ENCODE measurements at regions not wholly inside any gene's neighbourhood (a gene's known extent, or its start where the extent isn't known, plus 50 kb on each side); places are given as distances from the start of the nearest gene placed in this dataset.

- H3K27ac ChIP-seq: no peak overlapping the region
- H3K4me3 ChIP-seq (ENCODE audit: low read depth, low read length): no peak overlapping the region
- H3K4me1 ChIP-seq: no peaks in the 10 kb centered on the region
Measured at GRCh38 chr15:70258369-70259027, 160.8 kb upstream of the TLE3 start.

GRCh38 chr15:70257573-70258248 is 160.0 kb upstream of the TLE3 start:
- H3K27ac ChIP-seq: no peak overlapping the region
- H3K4me2 ChIP-seq (ENCODE audit: low read length): no peak overlapping the region
- no peak overlapping the region for H2AFZ ChIP-seq
- H3K36me3 ChIP-seq (ENCODE audit: control insufficient read depth, insufficient read depth, low read length): no peaks in the 10 kb centered on the region
- no peaks in the 10 kb centered on the region for H3K9me3 ChIP-seq (ENCODE audit: control insufficient read depth, low read length)
- H3K79me2 ChIP-seq: no peaks in the 10 kb centered on the region
- H3K4me3 ChIP-seq (ENCODE audit: low read depth, low read length): no peak overlapping the region
- TF ChIP-seq CTCF (IDR thresholded peaks at IDR 0.05): no peak
- no peak overlapping the region for H3K9ac ChIP-seq
- H3K4me1 ChIP-seq: no peaks in the 10 kb centered on the region
- H3K27me3 ChIP-seq (ENCODE audit: control insufficient read depth, insufficient read depth, low read length): no peaks in the 10 kb centered on the region

More at GRCh38 chr15:70258369-70259027, 160.8 kb upstream of the TLE3 start:
- no peaks in the 10 kb centered on the region for H3K9me3 ChIP-seq (ENCODE audit: control insufficient read depth, low read length)
- no peak overlapping the region for H2AFZ ChIP-seq
- no peak overlapping the region for H3K9ac ChIP-seq
- no peaks in the 10 kb centered on the region for H3K79me2 ChIP-seq
- no peaks in the 10 kb centered on the region for H3K27me3 ChIP-seq (ENCODE audit: control insufficient read depth, insufficient read depth, low read length)
- H3K4me2 ChIP-seq (ENCODE audit: low read length): no peak overlapping the region
- no peak for TF ChIP-seq CTCF (IDR thresholded peaks at IDR 0.05)
- H3K36me3 ChIP-seq (ENCODE audit: control insufficient read depth, insufficient read depth, low read length): no peaks in the 10 kb centered on the region

GRCh38 chr15:70257047-70257446 is 159.3 kb upstream of the TLE3 start:
- no peak for TF ChIP-seq CTCF (IDR thresholded peaks at IDR 0.05)
- Histone ChIP-seq H3K4me1 (no peaks in the 10 kb centered on the region), H2AFZ (no peak overlapping the region), H3K27ac (no peak overlapping the region), H3K4me2 (ENCODE audit: low read length) (no peak overlapping the region), H3K36me3 (ENCODE audit: control insufficient read depth, insufficient read depth, low read length) (no peaks in the 10 kb centered on the region), H3K9me3 (ENCODE audit: control insufficient read depth, low read length) (no peaks in the 10 kb centered on the region), H3K27me3 (ENCODE audit: control insufficient read depth, insufficient read depth, low read length) (no peaks in the 10 kb centered on the region), H3K79me2 (no peaks in the 10 kb centered on the region), H3K9ac (no peak overlapping the region), H3K4me3 (ENCODE audit: low read depth, low read length) (no peak overlapping the region)

- Histone ChIP-seq H3K27ac (no peak overlapping the region), H2AFZ (no peak overlapping the region), H3K36me3 (ENCODE audit: control insufficient read depth, insufficient read depth, low read length) (no peaks in the 10 kb centered on the region), H3K27me3 (ENCODE audit: control insufficient read depth, insufficient read depth, low read length) (no peaks in the 10 kb centered on the region), H3K9me3 (ENCODE audit: control insufficient read depth, low read length) (no peaks in the 10 kb centered on the region), H3K9ac (no peak overlapping the region), H3K4me3 (ENCODE audit: low read depth, low read length) (no peak overlapping the region), H3K4me1 (no peaks in the 10 kb centered on the region), H3K4me2 (ENCODE audit: low read length) (no peak overlapping the region), H3K79me2 (no peaks in the 10 kb centered on the region)
- no peak for TF ChIP-seq CTCF (IDR thresholded peaks at IDR 0.05)
Measured at GRCh38 chr15:70254311-70254869, 156.7 kb upstream of the TLE3 start.

All from parathyroid adenoma (tissue), 2 donors.